Breast epithelium (tissue), 4 donors: ENCODE measurements at regions not wholly inside any gene's neighbourhood (a gene's known extent, or its start where the extent isn't known, plus 50 kb on each side); places are given as distances from the start of the nearest gene placed in this dataset.

Experiments
- DNase-seq, 2 donors: peaks; one replicate each; pipeline ENCODE4 v3.0.0-alpha.2; 2019; ENCODE audit warnings: low spot score in 2 of 2
- H3K27ac ChIP-seq, 2 donors: fragments of 200-600 bp; sonication (generic) in 1 of 2; one replicate each; pipeline ENCODE4 v1.5.1; 2016 to 2019; ENCODE audit warnings: mild to moderate bottlenecking in 1 of 2
- H3K27me3 ChIP-seq, 2 donors: fragments of 200-600 bp; sonication (generic) in 1 of 2; one replicate each; pipeline versions ENCODE4 v1.5.1 to v1.6.0; 2017 to 2019; ENCODE audit warnings: control low read depth in 1 of 2, mild to moderate bottlenecking in 1 of 2
- H3K36me3 ChIP-seq: fragments of 200-600 bp; one replicate; pipeline ENCODE4 v1.5.1; 2019
- H3K4me1 ChIP-seq, 2 donors: fragments of 200-600 bp; sonication (generic); one replicate each; pipeline ENCODE4 v1.5.1; 2016 to 2019; ENCODE audit warnings: control low read depth in 1 of 2
- H3K4me3 ChIP-seq, 3 donors: fragments of 200-600 bp; sonication (generic); 1 replicate in 2 of 3; 2 replicates in 1 of 3; pipeline ENCODE4 v1.5.1; 2016 to 2019; ENCODE audit warnings: mild to moderate bottlenecking in 3 of 3, moderate library complexity in 2 of 3
- H3K9me3 ChIP-seq, 2 donors: fragments of 200-600 bp; sonication (generic) in 1 of 2; one replicate each; pipeline ENCODE4 v1.5.1; 2016 to 2019; ENCODE audit warnings: control low read depth in 1 of 2
- POLR2A ChIP-seq: fragments of 450-650 bp; IDR thresholded peaks from one replicate; pipeline ENCODE4 v1.6.1; 2016; ENCODE audit warnings: antibody characterized with exemption, mild to moderate bottlenecking, moderate library complexity
- POLR2AphosphoS5 ChIP-seq, 3 donors: sonication (generic); formaldehyde crosslinking; IDR thresholded peaks; one replicate each; pipeline ENCODE4 v1.6.1; 2017; ENCODE audit warnings: antibody characterized with exemption in 3 of 3
- intact Hi-C: fragments of 100-400 bp; cut with DNase I; formaldehyde crosslinking; loops from one replicate; pipeline ENCODE4 v1.15.1; 2023; ENCODE audit warnings: low total_unique reads
- TF ChIP-seq, protein P1 (sequence below), 3 donors: fragments of 450-650 bp; IDR thresholded peaks; one replicate each; pipeline ENCODE4 v1.5.1; 2016 to 2017; ENCODE audit warnings: antibody characterized with exemption in 3 of 3, mild to moderate bottlenecking in 3 of 3, moderate library complexity in 3 of 3

DNA sequence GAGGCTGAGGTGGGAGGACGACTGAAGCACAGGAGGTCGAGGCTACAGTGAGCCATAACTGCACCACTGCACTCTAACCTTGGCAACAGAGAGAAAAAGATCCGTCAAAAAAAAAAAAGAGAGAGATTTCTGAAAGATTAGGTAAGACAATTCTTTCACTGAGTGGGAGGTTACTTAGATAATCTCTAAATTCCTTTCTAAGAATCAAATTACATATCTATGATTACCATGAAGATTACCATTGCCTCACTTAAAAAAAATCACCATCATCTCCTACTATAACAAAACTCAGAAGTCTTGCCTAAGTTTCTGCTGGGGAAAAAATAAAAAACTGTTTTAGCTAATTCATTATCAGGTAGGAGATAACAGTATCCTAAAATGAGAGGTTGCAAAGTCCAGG lies 366.7 kb downstream of the DUSP6 start:
- Histone ChIP-seq H3K27me3 (no peaks in the 10 kb centered on the region), H3K4me1 (no peaks in the 10 kb centered on the region), H3K4me3 (no peak overlapping the region), H3K9me3 (no peaks in the 10 kb centered on the region), H3K36me3 (no peaks in the 10 kb centered on the region), H3K27ac (no peak overlapping the region)
- DNase-seq, result no peak
- intact Hi-C loops, result no loop called here
- no peak for TF ChIP-seq POLR2AphosphoS5 (IDR thresholded peaks at IDR 0.05)
- TF ChIP-seq, protein P1, sequence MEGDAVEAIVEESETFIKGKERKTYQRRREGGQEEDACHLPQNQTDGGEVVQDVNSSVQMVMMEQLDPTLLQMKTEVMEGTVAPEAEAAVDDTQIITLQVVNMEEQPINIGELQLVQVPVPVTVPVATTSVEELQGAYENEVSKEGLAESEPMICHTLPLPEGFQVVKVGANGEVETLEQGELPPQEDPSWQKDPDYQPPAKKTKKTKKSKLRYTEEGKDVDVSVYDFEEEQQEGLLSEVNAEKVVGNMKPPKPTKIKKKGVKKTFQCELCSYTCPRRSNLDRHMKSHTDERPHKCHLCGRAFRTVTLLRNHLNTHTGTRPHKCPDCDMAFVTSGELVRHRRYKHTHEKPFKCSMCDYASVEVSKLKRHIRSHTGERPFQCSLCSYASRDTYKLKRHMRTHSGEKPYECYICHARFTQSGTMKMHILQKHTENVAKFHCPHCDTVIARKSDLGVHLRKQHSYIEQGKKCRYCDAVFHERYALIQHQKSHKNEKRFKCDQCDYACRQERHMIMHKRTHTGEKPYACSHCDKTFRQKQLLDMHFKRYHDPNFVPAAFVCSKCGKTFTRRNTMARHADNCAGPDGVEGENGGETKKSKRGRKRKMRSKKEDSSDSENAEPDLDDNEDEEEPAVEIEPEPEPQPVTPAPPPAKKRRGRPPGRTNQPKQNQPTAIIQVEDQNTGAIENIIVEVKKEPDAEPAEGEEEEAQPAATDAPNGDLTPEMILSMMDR (IDR thresholded peaks at IDR 0.05), result no peak
- no peak for TF ChIP-seq POLR2A

DNA sequence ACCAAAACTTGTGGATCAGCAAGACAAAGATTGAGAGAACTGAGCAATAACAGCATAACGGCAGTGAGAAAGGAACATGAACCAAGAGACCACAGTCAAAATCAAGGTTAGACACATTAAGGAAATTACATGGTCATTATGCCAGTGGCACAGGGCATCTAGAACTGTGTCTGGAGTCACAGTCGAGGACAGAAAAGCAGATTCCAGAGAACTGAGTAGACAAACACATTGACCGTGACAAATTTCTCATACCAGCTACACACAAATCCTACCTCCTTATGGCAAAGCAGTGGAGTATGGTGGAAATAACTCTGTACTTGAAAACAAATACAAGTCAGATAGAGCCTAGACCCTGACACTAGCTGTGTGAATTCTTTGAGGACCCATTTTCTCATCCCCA lies 367.3 kb downstream of the DUSP6 start:
- TF ChIP-seq POLR2AphosphoS5 (IDR thresholded peaks at IDR 0.05) (no peak), POLR2A (no peak)
- TF ChIP-seq, protein P1 (IDR thresholded peaks at IDR 0.05), result no peak
- Histone ChIP-seq H3K9me3 (no peaks in the 10 kb centered on the region), H3K27ac (no peak overlapping the region), H3K4me1 (no peaks in the 10 kb centered on the region), H3K27me3 (no peaks in the 10 kb centered on the region), H3K4me3 (no peak overlapping the region), H3K36me3 (no peaks in the 10 kb centered on the region)
- DNase-seq, result no peak
- intact Hi-C loops, result no loop called here

DNA sequence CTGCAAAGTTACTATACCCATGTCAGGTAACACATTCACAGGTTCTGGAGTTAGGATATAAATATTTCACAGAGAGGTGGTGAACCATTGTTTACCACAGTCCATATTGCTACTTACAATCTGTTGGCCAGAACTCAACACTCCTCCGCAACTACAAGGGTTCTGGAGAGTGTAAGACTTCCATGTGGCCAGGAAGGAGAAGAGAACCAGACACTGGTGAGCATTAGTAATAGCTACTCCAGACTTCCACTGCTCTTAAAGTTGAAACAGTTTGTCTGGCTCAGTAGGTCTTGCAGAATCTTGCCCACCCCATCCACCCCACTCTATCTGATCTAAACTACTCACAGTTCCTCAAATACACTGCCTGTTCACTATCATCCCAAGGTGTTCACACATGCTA lies 369.6 kb downstream of the DUSP6 start:
- TF ChIP-seq POLR2A (no peak), POLR2AphosphoS5 (IDR thresholded peaks at IDR 0.05) (no peak)
- TF ChIP-seq, protein P1 (IDR thresholded peaks at IDR 0.05), result no peak
- no peaks in the 10 kb centered on the region for H3K36me3 ChIP-seq
- H3K4me3 ChIP-seq, result no peak overlapping the region
- intact Hi-C loops, result no loop called here
- H3K27ac ChIP-seq, result no peak overlapping the region
- no peaks in the 10 kb centered on the region for H3K4me1 ChIP-seq
- H3K9me3 ChIP-seq, result no peaks in the 10 kb centered on the region
- DNase-seq, result no peak
- no peaks in the 10 kb centered on the region for H3K27me3 ChIP-seq

DNA sequence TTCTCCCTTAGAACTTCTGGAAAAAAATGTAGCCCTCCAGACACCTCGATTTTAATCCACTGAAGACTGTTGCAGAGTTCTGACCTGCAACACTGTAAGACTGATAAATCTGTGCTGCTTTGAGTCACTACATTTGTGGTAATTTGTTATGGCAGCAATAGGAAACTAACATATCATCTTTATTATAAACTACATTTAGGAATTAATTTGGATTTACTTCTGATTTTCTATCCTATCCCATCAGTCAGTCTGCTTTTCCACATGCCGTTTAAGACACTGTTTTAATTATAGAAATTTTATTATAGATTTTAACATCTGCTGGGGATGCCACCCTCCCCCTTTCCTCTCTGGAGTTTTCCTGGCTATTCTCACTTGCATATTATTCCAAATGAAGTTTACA lies 375.2 kb downstream of the DUSP6 start:
- Histone ChIP-seq H3K27me3 (no peaks in the 10 kb centered on the region), H3K4me3 (no peak overlapping the region), H3K36me3 (no peaks in the 10 kb centered on the region), H3K9me3 (no peaks in the 10 kb centered on the region), H3K4me1 (no peaks in the 10 kb centered on the region), H3K27ac (no peak overlapping the region)
- intact Hi-C loops, result no loop called here
- DNase-seq, result no peak
- TF ChIP-seq, protein P1 (IDR thresholded peaks at IDR 0.05), result no peak
- TF ChIP-seq POLR2A (no peak), POLR2AphosphoS5 (IDR thresholded peaks at IDR 0.05) (no peak)

DNA sequence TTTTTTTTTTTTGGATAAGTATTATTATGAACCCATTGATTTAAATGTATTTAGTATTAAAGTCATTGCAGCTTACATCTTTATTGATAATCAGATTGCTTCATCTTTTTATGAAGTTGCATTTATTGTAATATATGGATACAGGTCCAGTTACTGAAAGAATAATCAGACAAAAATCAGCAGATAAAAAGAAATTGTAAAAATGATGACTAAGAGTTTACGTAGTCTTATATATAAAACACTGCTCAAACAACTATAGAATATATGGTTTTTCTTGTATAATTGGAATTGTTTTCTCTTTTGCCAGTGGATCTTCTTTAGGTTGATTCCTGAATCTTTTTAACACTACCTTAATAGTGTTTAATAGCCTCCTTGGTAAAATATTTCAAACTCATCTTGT lies 378.3 kb downstream of the DUSP6 start:
- Histone ChIP-seq H3K4me1 (no peaks in the 10 kb centered on the region), H3K9me3 (no peaks in the 10 kb centered on the region), H3K36me3 (no peaks in the 10 kb centered on the region), H3K4me3 (no peak overlapping the region), H3K27ac (no peak overlapping the region), H3K27me3 (no peaks in the 10 kb centered on the region)
- TF ChIP-seq, protein P1 (IDR thresholded peaks at IDR 0.05), result no peak
- TF ChIP-seq POLR2AphosphoS5 (IDR thresholded peaks at IDR 0.05) (no peak), POLR2A (no peak)
- intact Hi-C loops, result no loop called here
- DNase-seq, result no peak
